SH-SY5Y (cell line): ENCODE measurements at regions not wholly inside any gene's neighbourhood (a gene's known extent, or its start where the extent isn't known, plus 50 kb on each side); places are given as distances from the start of the nearest gene placed in this dataset.

Source experiments
- GATA2 ChIP-seq: IDR thresholded peaks from 2 replicates; pipeline ENCODE4 v1.6.1; 2011; ENCODE audit warnings: mild to moderate bottlenecking, low read depth, low read length
- GATA3 ChIP-seq: IDR thresholded peaks from 2 replicates; pipeline ENCODE4 v1.6.1; 2011; ENCODE audit warnings: low read depth, mild to moderate bottlenecking, low read length, moderate library complexity

DNA sequence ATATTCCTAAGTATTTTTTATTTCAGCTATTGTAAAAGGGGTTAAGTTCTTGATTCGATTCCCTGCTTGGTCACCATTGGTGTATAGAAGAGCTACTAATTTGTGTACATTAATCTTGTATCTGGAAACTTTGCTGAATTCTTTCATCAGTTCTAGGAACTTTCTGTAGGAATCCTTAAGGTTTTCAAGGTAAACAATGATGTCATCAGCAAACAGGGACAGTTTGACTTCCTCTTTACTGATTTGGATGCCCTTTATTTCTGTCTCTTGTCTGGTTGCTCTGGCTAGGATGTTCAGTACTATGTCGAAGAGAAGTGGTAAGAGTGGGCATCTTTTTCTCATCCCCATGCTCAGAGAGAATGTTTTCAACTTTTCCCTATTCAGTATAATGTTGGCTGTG lies 252.7 kb downstream of the NR4A2 start:
- TF ChIP-seq GATA2: no peak
- no peak for TF ChIP-seq GATA3
